ENCODE measurements at regions not wholly inside any gene's neighbourhood (a gene's known extent, or its start where the extent isn't known, plus 50 kb on each side); places are given as distances from the start of the nearest gene placed in this dataset.
A peak's percentile ranks its signal among the peaks of the same experiment; 100 is the strongest.

DNA sequence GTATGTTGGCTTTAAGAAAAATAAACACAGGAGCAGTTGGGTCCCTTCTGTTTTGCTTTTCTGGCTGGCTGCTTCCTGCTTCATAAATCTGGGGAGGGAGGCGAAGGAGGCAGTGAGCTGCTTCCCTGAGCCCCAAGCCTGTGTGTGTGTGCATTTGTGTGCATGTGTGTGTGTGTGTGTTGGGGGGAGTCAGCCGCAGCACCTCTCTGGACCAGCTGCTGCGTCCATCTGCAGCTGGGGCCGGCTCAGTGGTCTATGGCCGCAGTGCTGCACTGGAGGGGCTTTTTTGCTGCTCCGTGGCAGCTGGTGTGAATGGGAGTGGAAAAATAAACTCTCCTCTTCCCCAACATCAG, 192.3 kb downstream of the RNF144A start:
- no peak overlapping the region for H3K4me3 ChIP-seq (ENCODE audit: low read depth, low read length)
- no peak for DNase-seq (ENCODE audit: low read depth)
- TF ChIP-seq, protein P1, sequence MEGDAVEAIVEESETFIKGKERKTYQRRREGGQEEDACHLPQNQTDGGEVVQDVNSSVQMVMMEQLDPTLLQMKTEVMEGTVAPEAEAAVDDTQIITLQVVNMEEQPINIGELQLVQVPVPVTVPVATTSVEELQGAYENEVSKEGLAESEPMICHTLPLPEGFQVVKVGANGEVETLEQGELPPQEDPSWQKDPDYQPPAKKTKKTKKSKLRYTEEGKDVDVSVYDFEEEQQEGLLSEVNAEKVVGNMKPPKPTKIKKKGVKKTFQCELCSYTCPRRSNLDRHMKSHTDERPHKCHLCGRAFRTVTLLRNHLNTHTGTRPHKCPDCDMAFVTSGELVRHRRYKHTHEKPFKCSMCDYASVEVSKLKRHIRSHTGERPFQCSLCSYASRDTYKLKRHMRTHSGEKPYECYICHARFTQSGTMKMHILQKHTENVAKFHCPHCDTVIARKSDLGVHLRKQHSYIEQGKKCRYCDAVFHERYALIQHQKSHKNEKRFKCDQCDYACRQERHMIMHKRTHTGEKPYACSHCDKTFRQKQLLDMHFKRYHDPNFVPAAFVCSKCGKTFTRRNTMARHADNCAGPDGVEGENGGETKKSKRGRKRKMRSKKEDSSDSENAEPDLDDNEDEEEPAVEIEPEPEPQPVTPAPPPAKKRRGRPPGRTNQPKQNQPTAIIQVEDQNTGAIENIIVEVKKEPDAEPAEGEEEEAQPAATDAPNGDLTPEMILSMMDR (IDR thresholded peaks at IDR 0.05; ENCODE audit: control insufficient read depth, extremely low read depth, insufficient read depth), result no peak

DNA sequence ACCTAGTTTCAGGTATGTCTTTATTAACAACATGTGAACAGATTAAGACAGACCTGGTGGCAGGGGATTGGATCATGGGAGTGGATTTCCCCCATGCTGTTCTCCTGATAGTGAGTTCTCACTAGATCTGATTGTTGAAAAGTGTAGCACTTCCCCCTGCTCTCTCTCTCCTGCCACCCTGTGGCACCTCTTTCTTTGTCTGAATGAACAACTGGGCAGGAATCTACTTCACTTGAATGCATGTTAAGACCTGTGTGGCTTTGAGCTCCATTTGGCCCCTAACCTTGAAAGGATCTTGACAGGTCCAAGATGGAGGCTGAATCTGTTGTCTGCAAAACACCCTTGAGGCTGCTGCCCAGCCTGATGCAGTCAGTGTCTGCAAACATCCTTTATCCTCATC, 194.4 kb downstream of the RNF144A start:
- no peak for DNase-seq (ENCODE audit: low read depth)
- no peak overlapping the region for H3K4me3 ChIP-seq (ENCODE audit: low read depth, low read length)
- TF ChIP-seq, protein P1 (IDR thresholded peaks at IDR 0.05; ENCODE audit: control insufficient read depth, extremely low read depth, insufficient read depth), result peak; percentile 16; the same call in 1 of the 2 replicates

DNA sequence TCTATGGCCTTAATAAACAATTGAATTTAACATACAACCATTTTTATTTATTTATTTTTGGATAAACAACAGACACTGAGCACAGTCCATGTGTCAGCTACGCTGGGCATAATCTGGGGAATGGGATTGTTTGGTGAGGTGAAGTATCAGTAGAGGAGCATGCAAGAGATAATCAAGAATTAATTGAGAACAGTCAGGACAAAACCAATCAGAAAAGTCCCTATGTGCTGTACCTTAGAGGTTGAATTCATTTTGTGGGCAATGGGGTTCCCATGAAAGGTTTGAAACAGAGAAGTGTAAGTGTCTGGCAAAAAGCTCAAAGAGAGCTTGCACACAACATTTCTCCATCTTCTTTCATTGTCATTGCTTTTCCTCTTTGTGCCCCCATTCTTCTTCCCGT, 198.2 kb downstream of the RNF144A start:
- H3K4me3 ChIP-seq (ENCODE audit: low read depth, low read length), result no peak overlapping the region
- TF ChIP-seq, protein P1 (IDR thresholded peaks at IDR 0.05; ENCODE audit: control insufficient read depth, extremely low read depth, insufficient read depth), result no peak
- no peak for DNase-seq (ENCODE audit: low read depth)

DNA sequence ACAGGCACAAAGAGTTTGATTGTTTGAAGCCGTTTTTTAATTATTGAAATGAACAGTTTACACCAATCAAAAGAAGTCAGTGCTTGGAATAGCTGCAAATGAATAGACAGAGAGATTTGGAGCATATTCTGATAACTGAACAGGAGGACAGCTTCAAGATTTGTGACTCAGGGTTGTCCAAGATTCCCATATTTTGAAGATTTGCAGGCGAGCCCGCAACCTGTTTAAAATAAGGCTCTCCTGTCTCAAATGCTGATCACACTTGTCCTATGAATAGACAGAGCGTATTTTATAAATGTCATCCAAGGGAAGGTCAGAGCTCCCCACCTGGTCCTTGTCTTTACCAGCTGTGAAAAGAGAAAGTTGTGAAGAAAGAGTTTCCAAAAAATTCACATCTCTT, 198.7 kb downstream of the RNF144A start:
- DNase-seq (ENCODE audit: low read depth), result no peak
- no peak overlapping the region for H3K4me3 ChIP-seq (ENCODE audit: low read depth, low read length)
- TF ChIP-seq, protein P1 (IDR thresholded peaks at IDR 0.05; ENCODE audit: control insufficient read depth, extremely low read depth, insufficient read depth), result no peak

DNA sequence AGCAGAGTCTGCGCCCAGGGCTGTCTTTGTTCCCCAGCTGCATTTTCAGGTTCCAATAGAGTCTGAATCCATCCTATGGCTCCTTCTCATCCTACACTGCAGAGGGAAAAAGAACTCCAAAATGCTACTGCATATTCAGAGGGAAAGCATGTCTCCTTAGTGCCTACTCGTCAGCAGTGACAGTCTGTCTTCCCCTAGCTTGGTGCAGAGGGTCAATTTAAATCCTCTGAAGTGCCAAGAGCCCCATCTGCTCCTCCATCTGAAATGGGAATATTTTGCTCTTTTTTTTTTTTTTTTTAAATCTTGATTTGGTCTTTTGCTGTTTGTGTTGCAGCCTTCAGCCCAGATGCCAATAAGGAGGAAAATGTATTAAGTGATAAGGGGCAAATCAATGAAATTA, 199.3 kb downstream of the RNF144A start:
- TF ChIP-seq, protein P1 (IDR thresholded peaks at IDR 0.05; ENCODE audit: control insufficient read depth, extremely low read depth, insufficient read depth), result no peak
- no peak overlapping the region for H3K4me3 ChIP-seq (ENCODE audit: low read depth, low read length)
- DNase-seq (ENCODE audit: low read depth), result no peak

DNA sequence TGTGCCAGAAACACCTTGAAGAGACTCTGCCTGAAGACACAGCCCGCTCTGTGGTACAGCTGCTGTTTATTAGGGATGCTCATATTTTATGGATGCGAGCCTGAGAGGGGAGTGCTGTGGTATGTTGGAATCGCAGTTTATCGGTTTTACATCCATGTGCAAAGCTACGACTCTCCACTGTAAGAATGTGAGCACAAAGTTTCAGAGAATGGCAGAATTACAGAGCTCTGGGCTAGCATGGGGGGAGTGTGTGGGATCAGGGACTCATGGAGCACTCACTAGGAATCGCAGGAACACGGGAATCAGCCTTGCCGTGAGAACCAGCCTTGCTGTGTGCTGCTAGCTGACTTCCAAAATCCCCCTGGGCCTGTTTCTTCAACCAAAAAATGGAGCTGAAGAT, 199.9 kb downstream of the RNF144A start:
- no peak overlapping the region for H3K4me3 ChIP-seq (ENCODE audit: low read depth, low read length)
- TF ChIP-seq, protein P1 (IDR thresholded peaks at IDR 0.05; ENCODE audit: control insufficient read depth, extremely low read depth, insufficient read depth), result no peak
- DNase-seq (ENCODE audit: low read depth), result no peak

DNA sequence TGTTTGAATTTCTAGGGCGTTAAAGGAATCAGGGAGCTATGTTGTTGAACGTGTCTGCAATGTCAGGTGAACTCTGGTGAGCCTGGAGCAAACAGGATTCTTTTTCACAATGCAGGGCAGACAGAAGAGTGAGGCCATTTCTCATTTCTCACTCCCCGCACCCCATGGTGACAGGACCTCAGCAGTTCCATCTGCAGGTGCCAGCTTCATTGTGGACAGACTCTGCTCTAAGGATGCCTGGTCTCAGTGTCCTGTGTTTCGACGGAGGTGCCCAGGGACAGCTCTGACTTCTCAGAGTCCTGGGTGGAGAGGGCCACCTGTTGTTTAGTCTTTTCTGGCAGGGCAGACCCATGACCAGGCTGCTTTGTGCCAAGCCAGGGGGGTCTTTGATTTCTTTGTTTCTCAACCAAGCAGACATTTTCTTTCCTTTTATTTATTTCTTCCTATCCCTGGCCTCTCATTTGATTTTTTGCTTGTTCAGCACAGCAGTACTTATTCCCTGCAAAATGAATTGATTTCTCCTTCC, 201.5 kb downstream of the RNF144A start:
- TF ChIP-seq, protein P1 (IDR thresholded peaks at IDR 0.05; ENCODE audit: control insufficient read depth, extremely low read depth, insufficient read depth), result no peak
- DNase-seq (ENCODE audit: low read depth), result no peak
- H3K4me3 ChIP-seq (ENCODE audit: low read depth, low read length), result no peak overlapping the region
